GM12875 (cell line): ENCODE measurements at regions not wholly inside any gene's neighbourhood (a gene's known extent, or its start where the extent isn't known, plus 50 kb on each side); places are given as distances from the start of the nearest gene placed in this dataset.

Experiments used
- H3K4me3 ChIP-seq: one replicate; pipeline ENCODE4 v1.5.1; 2011; ENCODE audit warnings: low read depth, low read length, control low read depth
- CTCF ChIP-seq: IDR thresholded peaks from 2 replicates; pipeline ENCODE4 v1.5.1; 2011; ENCODE audit warnings: low read depth, mild to moderate bottlenecking, control low read depth, inconsistent platforms, low read length, moderate library complexity, borderline replicate concordance; ENCODE audit not compliant: insufficient read depth

GRCh38 chr20:10724449-10725173 lies 50.8 kb upstream of the JAG1 start:
- no peak for TF ChIP-seq CTCF
- no peak overlapping the region for H3K4me3 ChIP-seq

- TF ChIP-seq CTCF, result no peak
- H3K4me3 ChIP-seq, result no peak overlapping the region
Observed at GRCh38 chr20:10728873-10729670, 55.3 kb upstream of the JAG1 start.

GRCh38 chr20:10729785-10730184 lies 56.0 kb upstream of the JAG1 start:
- H3K4me3 ChIP-seq, result no peak overlapping the region
- TF ChIP-seq CTCF, result no peak

GRCh38 chr20:10730629-10731183 lies 56.9 kb upstream of the JAG1 start:
- TF ChIP-seq CTCF, result no peak
- no peak overlapping the region for H3K4me3 ChIP-seq

- TF ChIP-seq CTCF, result no peak
- no peak overlapping the region for H3K4me3 ChIP-seq
Observed at GRCh38 chr20:10731190-10731965, 57.6 kb upstream of the JAG1 start.

GRCh38 chr20:10733122-10733521 lies 59.3 kb upstream of the JAG1 start:
- TF ChIP-seq CTCF, result no peak
- no peak overlapping the region for H3K4me3 ChIP-seq
